OCI-LY7 (cell line): ENCODE measurements at regions not wholly inside any gene's neighbourhood (a gene's known extent, or its start where the extent isn't known, plus 50 kb on each side); places are given as distances from the start of the nearest gene placed in this dataset.

Experiments used
- CTCF ChIP-seq: fragments of 200-600 bp; sonication (generic); conservative IDR thresholded peaks from 2 replicates; pipeline ENCODE4 v1.5.1; 2014; ENCODE audit warnings: mild to moderate bottlenecking, antibody characterized with exemption, low read length, moderate library complexity, mixed read lengths
- EZH2phosphoT487 ChIP-seq: fragments of 200-600 bp; sonication (generic); IDR thresholded peaks from 2 replicates; pipeline ENCODE4 v1.6.1; 2018; ENCODE audit warnings: low read depth, borderline replicate concordance, mild to moderate bottlenecking, mixed run types, antibody characterized with exemption, low read length, moderate library complexity, mixed read lengths

- TF ChIP-seq CTCF, result no peak
- no peak for TF ChIP-seq EZH2phosphoT487
Observed at GRCh38 chr12:43011383-43011926, 421.9 kb upstream of the PRICKLE1 start.
